ENCODE measurements at regions not wholly inside any gene's neighbourhood (a gene's known extent, or its start where the extent isn't known, plus 50 kb on each side); places are given as distances from the start of the nearest gene placed in this dataset.

DNA sequence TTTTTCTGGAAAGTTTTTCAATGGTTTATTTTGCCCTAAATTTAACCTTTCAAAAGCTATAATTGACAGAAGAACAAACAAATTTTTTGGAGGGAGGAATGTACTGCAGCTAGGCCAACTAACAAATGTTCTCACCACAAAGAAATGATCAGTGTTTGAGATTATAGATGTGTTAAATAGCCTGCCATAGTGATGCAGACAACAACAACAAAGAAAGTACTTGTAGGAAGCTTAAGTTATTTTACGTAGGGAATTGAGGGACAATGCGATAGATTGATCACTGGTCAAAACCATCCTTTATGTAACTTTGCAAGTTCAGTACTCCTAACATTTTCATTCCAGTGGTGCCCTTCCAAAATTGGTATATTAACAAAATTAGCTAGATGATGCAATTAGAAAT lies 340.4 kb downstream of the SH3BGRL start:
- H3K9me3 Mint-ChIP-seq: peaks cover 74 to 79% of the 10 kb centered on the region in 2 experiments
- H4K8ac ChIP-seq (replicated peaks; ENCODE audit: insufficient read length, low read depth, low read length): no peak overlapping the region
- H3K4me2 ChIP-seq (ENCODE audit: insufficient read depth, insufficient read length, low read length): no peak overlapping the region
- H3T11ph ChIP-seq (ENCODE audit: low read length): no peak overlapping the region
- H3K27ac Mint-ChIP-seq: peak overlapping the region in 2 of 3 experiments; percentile 34 to 41; a peak in 2 of 7 replicates
- no peak overlapping the region for H3K23ac ChIP-seq (ENCODE audit: insufficient read length, low read depth, low read length)
- H2AFZ ChIP-seq (ENCODE audit: low read length): no peak overlapping the region
- no peak overlapping the region for H2BK120ac ChIP-seq (ENCODE audit: low read depth, low read length, poor library complexity, severe bottlenecking)
- H3K14ac ChIP-seq (ENCODE audit: insufficient read depth, low read length): no peak overlapping the region
- no peak overlapping the region for H4K91ac ChIP-seq (ENCODE audit: insufficient read length, low read depth, low read length)
- H4K20me1 ChIP-seq (ENCODE audit: control insufficient read depth, insufficient read depth, insufficient read length): no peaks in the 10 kb centered on the region
- H3K18ac ChIP-seq (ENCODE audit: insufficient read length, low read depth, low read length): no peak overlapping the region
- no peak overlapping the region for H2AK5ac ChIP-seq (ENCODE audit: insufficient read length, low read length)
- TF ChIP-seq, protein P1, sequence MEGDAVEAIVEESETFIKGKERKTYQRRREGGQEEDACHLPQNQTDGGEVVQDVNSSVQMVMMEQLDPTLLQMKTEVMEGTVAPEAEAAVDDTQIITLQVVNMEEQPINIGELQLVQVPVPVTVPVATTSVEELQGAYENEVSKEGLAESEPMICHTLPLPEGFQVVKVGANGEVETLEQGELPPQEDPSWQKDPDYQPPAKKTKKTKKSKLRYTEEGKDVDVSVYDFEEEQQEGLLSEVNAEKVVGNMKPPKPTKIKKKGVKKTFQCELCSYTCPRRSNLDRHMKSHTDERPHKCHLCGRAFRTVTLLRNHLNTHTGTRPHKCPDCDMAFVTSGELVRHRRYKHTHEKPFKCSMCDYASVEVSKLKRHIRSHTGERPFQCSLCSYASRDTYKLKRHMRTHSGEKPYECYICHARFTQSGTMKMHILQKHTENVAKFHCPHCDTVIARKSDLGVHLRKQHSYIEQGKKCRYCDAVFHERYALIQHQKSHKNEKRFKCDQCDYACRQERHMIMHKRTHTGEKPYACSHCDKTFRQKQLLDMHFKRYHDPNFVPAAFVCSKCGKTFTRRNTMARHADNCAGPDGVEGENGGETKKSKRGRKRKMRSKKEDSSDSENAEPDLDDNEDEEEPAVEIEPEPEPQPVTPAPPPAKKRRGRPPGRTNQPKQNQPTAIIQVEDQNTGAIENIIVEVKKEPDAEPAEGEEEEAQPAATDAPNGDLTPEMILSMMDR (conservative IDR thresholded peaks at IDR 0.05): no peak
- peaks cover 16 to 24% (median 18%) of the 10 kb centered on the region in 3 experiments for H3K36me3 Mint-ChIP-seq (ENCODE audit: insufficient read depth in 1 of 3, low read depth in 3 of 3)
- no peaks in the 10 kb centered on the region for H3K4me1 Mint-ChIP-seq
- no peaks in the 10 kb centered on the region for H3K23me2 ChIP-seq (ENCODE audit: insufficient read length, low read depth, low read length, poor library complexity, severe bottlenecking)
- no peak overlapping the region for H3K4me3 Mint-ChIP-seq
- H3K79me2 ChIP-seq (ENCODE audit: insufficient read depth, low read length): no peaks in the 10 kb centered on the region
- peaks cover 2% of the 10 kb centered on the region for H3K27me3 Mint-ChIP-seq (ENCODE audit: low read depth)
- H3K4ac ChIP-seq (ENCODE audit: low read depth, low read length): no peak overlapping the region
- no peak overlapping the region for H2BK12ac ChIP-seq (ENCODE audit: insufficient read length, low read depth, low read length)
- H4K5ac ChIP-seq (ENCODE audit: insufficient read length, low read depth, low read length): no peak overlapping the region
- no CpG with 5 or more reads among the region's 2 CpGs for WGBS (ENCODE audit: extremely low coverage, insufficient read length, low lambda C conversion rate)
- no peak overlapping the region for H3K27ac ChIP-seq (ENCODE audit: insufficient read length, low read depth, low read length)
- H2BK5ac ChIP-seq (ENCODE audit: insufficient read length, low read length): no peak overlapping the region
- H3K56ac ChIP-seq (ENCODE audit: insufficient read length, low read depth, low read length): no peak overlapping the region
- H2BK20ac ChIP-seq (ENCODE audit: low read depth, low read length, poor library complexity, severe bottlenecking): no peak overlapping the region
- H3K9ac ChIP-seq (ENCODE audit: extremely low read depth, insufficient read length, low read length): no peak overlapping the region
- H3K4me1 ChIP-seq (ENCODE audit: insufficient read depth, low read length): no peaks in the 10 kb centered on the region
- peaks cover 46% of the 10 kb centered on the region for H3K9me3 ChIP-seq (ENCODE audit: control insufficient read depth, low read depth, low read length)
- no peak for DNase-seq
- H3K27me3 ChIP-seq (ENCODE audit: insufficient read depth, low read length): no peaks in the 10 kb centered on the region
- H2BK15ac ChIP-seq (ENCODE audit: low read depth, low read length): no peak overlapping the region
- H3K79me1 ChIP-seq (ENCODE audit: insufficient read depth, low read depth, low read length, poor library complexity, severe bottlenecking): no peaks in the 10 kb centered on the region

All from H9 (cell line).